ENCODE measurements at regions not wholly inside any gene's neighbourhood (a gene's known extent, or its start where the extent isn't known, plus 50 kb on each side); places are given as distances from the start of the nearest gene placed in this dataset.

DNA sequence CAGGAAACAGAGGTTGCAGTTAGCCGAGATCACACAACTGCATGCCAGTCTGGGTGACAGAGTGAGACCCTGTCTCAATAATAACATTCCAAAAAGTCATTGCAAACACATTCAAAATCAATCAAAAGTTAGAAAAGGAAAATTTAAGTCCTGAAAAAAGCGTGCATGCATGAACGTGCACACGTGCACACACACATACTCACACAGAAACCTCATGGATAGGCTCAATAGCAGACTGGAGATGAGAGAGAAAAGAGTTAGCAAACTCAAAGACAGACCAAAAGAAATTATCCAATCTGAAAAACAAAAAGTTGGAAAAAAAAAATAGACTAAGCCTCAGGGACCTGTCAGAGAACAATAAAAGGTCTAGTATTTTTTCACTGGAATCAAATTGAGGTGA is 1005.6 kb downstream of the TBC1D22A start:
- no TSS peak for BruUV-seq (replicated peaks)

More for the DNA sequence above, 1005.6 kb downstream of the TBC1D22A start:
- POLR2A ChIA-PET (ENCODE audit: unreplicated experiment), result no interaction called here
- no peak overlapping the region for H4K91ac ChIP-seq (ENCODE audit: insufficient read depth, low read depth, low read length)
- no CpG with 5 or more reads among the region's 4 CpGs for WGBS, 2 experiments (ENCODE audit: extremely low coverage in 2 of 2, insufficient read length in 1 of 2)
- H3K4me3 ChIP-seq (ENCODE audit: insufficient read depth, low read depth, low read length), result no peak overlapping the region
- H3K4me2 ChIP-seq (ENCODE audit: low read depth, low read length), result no peak overlapping the region
- intact Hi-C loops (cut with micrococcal nuclease) (no loop called here), in situ Hi-C loops (cut with MboI; ENCODE audit: low sequenced_read_pairs) (no loop called here), dilution Hi-C loops (cut with HindIII; ENCODE audit: low sequenced_read_pairs, unreplicated experiment) (no loop called here)
- H4K20me1 ChIP-seq (ENCODE audit: insufficient read depth, low read length), result no peaks in the 10 kb centered on the region
- H2AK9ac ChIP-seq (replicated peaks; ENCODE audit: low read depth, low read length, poor library complexity), result no peak overlapping the region
- H4K8ac ChIP-seq (ENCODE audit: low read depth in 2 of 2, low read length in 2 of 2), result no peak overlapping the region
- CTCF ChIA-PET, result no interaction called here
- no peak for ATAC-seq (ENCODE audit: low read depth)
- no peak overlapping the region for H2BK5ac ChIP-seq (ENCODE audit: low read depth, low read length, poor library complexity, severe bottlenecking)
- H4K5ac ChIP-seq (ENCODE audit: low read depth, low read length), result no peak overlapping the region
- H2BK20ac ChIP-seq (ENCODE audit: low read depth, low read length), result no peak overlapping the region
- no peaks in the 10 kb centered on the region for H3K36me3 ChIP-seq (ENCODE audit: control insufficient read depth, insufficient read depth, low read length)
- no peak for TF ChIP-seq SMC3 (IDR thresholded peaks at IDR 0.05; ENCODE audit: low read depth, low read length)
- no peak for TF ChIP-seq RFX5 (IDR thresholded peaks at IDR 0.05; ENCODE audit: low read depth, low read length)
- TF ChIP-seq, protein P1, sequence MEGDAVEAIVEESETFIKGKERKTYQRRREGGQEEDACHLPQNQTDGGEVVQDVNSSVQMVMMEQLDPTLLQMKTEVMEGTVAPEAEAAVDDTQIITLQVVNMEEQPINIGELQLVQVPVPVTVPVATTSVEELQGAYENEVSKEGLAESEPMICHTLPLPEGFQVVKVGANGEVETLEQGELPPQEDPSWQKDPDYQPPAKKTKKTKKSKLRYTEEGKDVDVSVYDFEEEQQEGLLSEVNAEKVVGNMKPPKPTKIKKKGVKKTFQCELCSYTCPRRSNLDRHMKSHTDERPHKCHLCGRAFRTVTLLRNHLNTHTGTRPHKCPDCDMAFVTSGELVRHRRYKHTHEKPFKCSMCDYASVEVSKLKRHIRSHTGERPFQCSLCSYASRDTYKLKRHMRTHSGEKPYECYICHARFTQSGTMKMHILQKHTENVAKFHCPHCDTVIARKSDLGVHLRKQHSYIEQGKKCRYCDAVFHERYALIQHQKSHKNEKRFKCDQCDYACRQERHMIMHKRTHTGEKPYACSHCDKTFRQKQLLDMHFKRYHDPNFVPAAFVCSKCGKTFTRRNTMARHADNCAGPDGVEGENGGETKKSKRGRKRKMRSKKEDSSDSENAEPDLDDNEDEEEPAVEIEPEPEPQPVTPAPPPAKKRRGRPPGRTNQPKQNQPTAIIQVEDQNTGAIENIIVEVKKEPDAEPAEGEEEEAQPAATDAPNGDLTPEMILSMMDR (conservative IDR thresholded peaks at IDR 0.05; ENCODE audit: low read depth, low read length), result no peak
- H3K23ac ChIP-seq (ENCODE audit: low read depth, low read length), result no peak overlapping the region
- H2BK120ac ChIP-seq (ENCODE audit: low read depth, low read length), result no peak overlapping the region
- no peak overlapping the region for H2BK15ac ChIP-seq (ENCODE audit: low read depth, low read length)
- H3K9me3 ChIP-seq (ENCODE audit: control insufficient read depth, insufficient read depth, low read length), result peaks cover 19% of the 10 kb centered on the region
- H3K9me1 ChIP-seq (ENCODE audit: insufficient read depth, low read length), result no peaks in the 10 kb centered on the region
- H3K79me1 ChIP-seq (ENCODE audit: low read depth in 1 of 2, low read length in 2 of 2), result no peaks in the 10 kb centered on the region
- no peak overlapping the region for H3K27ac ChIP-seq (ENCODE audit: insufficient read depth, low read length)
- H3K14ac ChIP-seq (replicated peaks; ENCODE audit: low read depth, low read length), result no peak overlapping the region
- no peak overlapping the region for H3K18ac ChIP-seq (ENCODE audit: low read depth, low read length)
- H2AK5ac ChIP-seq (ENCODE audit: low read depth, low read length), result no peak overlapping the region
- H2AFZ ChIP-seq (replicated peaks; ENCODE audit: low read length, poor library complexity), result no peak overlapping the region
- no peak overlapping the region for H3K4ac ChIP-seq (ENCODE audit: low read depth, low read length)
- H3K4me1 ChIP-seq (ENCODE audit: control insufficient read depth, insufficient read depth, low read length), result no peaks in the 10 kb centered on the region
- H3K56ac ChIP-seq (ENCODE audit: extremely low read depth, insufficient read depth, low read length), result no peak overlapping the region
- no peak for DNase-seq
- no peaks in the 10 kb centered on the region for H3K27me3 ChIP-seq (ENCODE audit: control insufficient read depth, insufficient read depth, low read length)
- H3K9ac ChIP-seq (ENCODE audit: low read depth, low read length), result no peak overlapping the region

Measured in IMR-90 (cell line).